GM23338 (cell line): ENCODE measurements at regions not wholly inside any gene's neighbourhood (a gene's known extent, or its start where the extent isn't known, plus 50 kb on each side); places are given as distances from the start of the nearest gene placed in this dataset.

ENCODE experiments used
- ATAC-seq: fragments of 200-7000 bp; cut with Tn5 transposase; 3 replicates; pipeline ENCODE4 v1.9.1; 2020
- DNase-seq: peaks from one replicate; pipeline ENCODE4 v3.0.0-alpha.2; 2015; ENCODE audit warnings: low spot score
- H2AFZ ChIP-seq: fragments of 200-600 bp; sonication (generic); 2 replicates; pipeline ENCODE4 v1.8.0; 2016; ENCODE audit warnings: antibody characterized with exemption, mild to moderate bottlenecking, moderate library complexity
- H3F3A ChIP-seq: fragments of 200-600 bp; sonication (generic); replicated peaks from 2 replicates; pipeline ENCODE4 v1.8.0; 2017; ENCODE audit warnings: antibody characterized with exemption, mixed run types, low read depth
- H3K27ac ChIP-seq: fragments of 200-600 bp; sonication (generic); 2 replicates; pipeline ENCODE4 v1.6.1; 2016; ENCODE audit warnings: low read depth
- H3K27me3 ChIP-seq: fragments of 200-600 bp; sonication (generic); 2 replicates; pipeline ENCODE4 v1.8.0; 2016; ENCODE audit warnings: mild to moderate bottlenecking, mixed run types, moderate library complexity; ENCODE audit not compliant: insufficient read depth
- H3K36me3 ChIP-seq: fragments of 200-600 bp; sonication (generic); 2 replicates; pipeline ENCODE4 v1.8.0; 2016; ENCODE audit warnings: mild to moderate bottlenecking; ENCODE audit not compliant: insufficient read depth
- H3K4me1 ChIP-seq: fragments of 200-600 bp; sonication (generic); 2 replicates; pipeline ENCODE4 v1.8.0; 2016; ENCODE audit warnings: mild to moderate bottlenecking, moderate library complexity; ENCODE audit not compliant: insufficient read depth
- H3K4me2 ChIP-seq: fragments of 200-600 bp; sonication (generic); 2 replicates; pipeline ENCODE4 v1.7.1; 2017; ENCODE audit warnings: mixed run types
- H3K4me3 ChIP-seq: fragments of 200-600 bp; sonication (generic); 2 replicates; pipeline ENCODE4 v1.6.1; 2016; ENCODE audit warnings: mixed run types
- H3K79me2 ChIP-seq: fragments of 200-600 bp; sonication (generic); replicated peaks from 2 replicates; pipeline ENCODE4 v1.8.0; 2017; ENCODE audit warnings: mild to moderate bottlenecking; ENCODE audit not compliant: insufficient read depth
- H3K9me2 ChIP-seq: fragments of 200-600 bp; sonication (generic); 2 replicates; pipeline ENCODE4 v1.8.0; 2017; ENCODE audit not compliant: insufficient read depth
- H4K20me1 ChIP-seq: fragments of 200-600 bp; sonication (generic); replicated peaks from 2 replicates; pipeline ENCODE4 v1.8.0; 2017; ENCODE audit warnings: mild to moderate bottlenecking; ENCODE audit not compliant: insufficient read depth
- H3K27ac Mint-ChIP-seq: 2 replicates; pipeline ENCODE4 v1.8.0; 2020; ENCODE audit warnings: inconsistent platforms, mild to moderate bottlenecking, moderate library complexity, mixed read lengths
- H3K27me3 Mint-ChIP-seq: 3 replicates; pipeline ENCODE4 v1.8.0; 2022; ENCODE audit warnings: low read depth, mild to moderate bottlenecking, moderate library complexity, mixed read lengths, inconsistent platforms; ENCODE audit not compliant: insufficient read depth, poor library complexity
- H3K36me3 Mint-ChIP-seq: 3 replicates; pipeline ENCODE4 v1.8.0; 2021; ENCODE audit warnings: low read depth, mild to moderate bottlenecking, inconsistent platforms, moderate library complexity, mixed read lengths
- H3K4me1 Mint-ChIP-seq: 3 replicates; pipeline ENCODE4 v1.8.0; 2020; ENCODE audit warnings: mild to moderate bottlenecking, inconsistent platforms, mixed read lengths
- H3K4me3 Mint-ChIP-seq: 3 replicates; pipeline ENCODE4 v1.8.0; 2021; ENCODE audit warnings: moderate library complexity, mild to moderate bottlenecking, inconsistent platforms, mixed read lengths
- H3K9me3 Mint-ChIP-seq: 3 replicates; pipeline ENCODE4 v1.8.0; 2020; ENCODE audit warnings: moderate library complexity, mild to moderate bottlenecking, inconsistent platforms, mixed read lengths
- CREB1 ChIP-seq: fragments of 250-450 bp; sonication (Bioruptor Pico); IDR thresholded peaks from 2 replicates; pipeline ENCODE4 v1.5.0; 2020; ENCODE audit warnings: low read depth, mild to moderate bottlenecking, moderate library complexity
- EZH2 ChIP-seq: fragments of 200-600 bp; sonication (generic); IDR thresholded peaks from one replicate; pipeline ENCODE4 v1.8.0; 2017; ENCODE audit warnings: antibody characterized with exemption, mild to moderate bottlenecking, low read depth; ENCODE audit not compliant: unreplicated experiment
- EZH2phosphoT487 ChIP-seq: fragments of 200-600 bp; sonication (generic); IDR thresholded peaks from one replicate; pipeline ENCODE4 v1.8.1; 2018; ENCODE audit warnings: antibody characterized with exemption; ENCODE audit not compliant: unreplicated experiment
- JUNB ChIP-seq: IDR thresholded peaks from one replicate; pipeline ENCODE4 v1.6.1; 2016; ENCODE audit warnings: antibody characterized with exemption; ENCODE audit not compliant: unreplicated experiment
- NANOG ChIP-seq: IDR thresholded peaks from 2 replicates; pipeline ENCODE4 v1.6.1; 2016; ENCODE audit warnings: antibody characterized with exemption, borderline replicate concordance
- POLR2AphosphoS5 ChIP-seq: IDR thresholded peaks from 2 replicates; pipeline ENCODE4 v1.6.1; 2016; ENCODE audit warnings: antibody characterized with exemption, low read depth
- REST ChIP-seq: IDR thresholded peaks from one replicate; pipeline ENCODE4 v1.6.1; 2018; ENCODE audit warnings: antibody characterized with exemption; ENCODE audit not compliant: unreplicated experiment
- STAT1 ChIP-seq: IDR thresholded peaks from one replicate; pipeline ENCODE4 v1.6.1; 2016; ENCODE audit warnings: antibody characterized with exemption; ENCODE audit not compliant: unreplicated experiment
- ZNF114 ChIP-seq: fragments of 250-450 bp; sonication (Bioruptor Pico); IDR thresholded peaks from 2 replicates; pipeline ENCODE4 v1.5.0; 2020; ENCODE audit warnings: mild to moderate bottlenecking, moderate library complexity
- ZNF331 ChIP-seq: fragments of 250-450 bp; sonication (Bioruptor Pico); IDR thresholded peaks from 2 replicates; pipeline ENCODE4 v1.5.0; 2020; ENCODE audit warnings: low read depth, mild to moderate bottlenecking, moderate library complexity
- ZNF462 ChIP-seq: fragments of 250-450 bp; sonication (Bioruptor Pico); IDR thresholded peaks from 2 replicates; pipeline ENCODE4 v1.5.0; 2020; ENCODE audit warnings: mild to moderate bottlenecking, moderate library complexity

- H2AFZ ChIP-seq, result no peak overlapping the region
- no peaks in the 10 kb centered on the region for H3K79me2 ChIP-seq
- no peaks in the 10 kb centered on the region for H3K4me1 Mint-ChIP-seq
- no peak overlapping the region for H3K4me3 Mint-ChIP-seq
- no peak overlapping the region for H3K27ac Mint-ChIP-seq
- H3K4me2 ChIP-seq, result no peak overlapping the region
- H3K27ac ChIP-seq, result no peak overlapping the region
- no peak for DNase-seq
- H3K27me3 Mint-ChIP-seq, result no peaks in the 10 kb centered on the region
- no peaks in the 10 kb centered on the region for H3K27me3 ChIP-seq
- H3K9me2 ChIP-seq, result peaks cover 31% of the 10 kb centered on the region
- no peak for ATAC-seq
- H3K4me1 ChIP-seq, result no peaks in the 10 kb centered on the region
- no peaks in the 10 kb centered on the region for H3K36me3 ChIP-seq
- no peaks in the 10 kb centered on the region for H3F3A ChIP-seq
- no peak for TF ChIP-seq POLR2AphosphoS5
- TF ChIP-seq STAT1, result no peak
- TF ChIP-seq EZH2phosphoT487, result no peak
- TF ChIP-seq REST, result no peak
- no peak for TF ChIP-seq CREB1 (CRISPR knock-in tag)
- TF ChIP-seq ZNF331 (CRISPR knock-in tag), result no peak
- TF ChIP-seq ZNF114 (CRISPR knock-in tag), result no peak
- no peak for TF ChIP-seq NANOG
- no peak for TF ChIP-seq JUNB
- no peak for TF ChIP-seq EZH2
- no peak overlapping the region for H3K4me3 ChIP-seq
- no peaks in the 10 kb centered on the region for H4K20me1 ChIP-seq
- H3K9me3 Mint-ChIP-seq, result peaks cover 3% of the 10 kb centered on the region; the same call in 1 of the 3 replicates
- no peaks in the 10 kb centered on the region; the same call in 2 of the 3 replicates for H3K36me3 Mint-ChIP-seq
Observed at GRCh38 chr4:148923881-148924280, 481.7 kb upstream of the NR3C2 start.

- Histone ChIP-seq H3K9me2 (peaks cover 22% of the 10 kb centered on the region), H4K20me1 (no peaks in the 10 kb centered on the region), H2AFZ (no peak overlapping the region), H3K4me3 (no peak overlapping the region), H3K79me2 (no peaks in the 10 kb centered on the region), H3F3A (no peaks in the 10 kb centered on the region), H3K36me3 (no peaks in the 10 kb centered on the region), H3K4me2 (no peak overlapping the region), H3K4me1 (no peaks in the 10 kb centered on the region), H3K27me3 (no peaks in the 10 kb centered on the region), H3K27ac (no peak overlapping the region)
- Mint-ChIP-seq H3K27me3 (no peaks in the 10 kb centered on the region), H3K4me1 (no peaks in the 10 kb centered on the region), H3K9me3 (no peaks in the 10 kb centered on the region), H3K27ac (no peak overlapping the region), H3K4me3 (no peak overlapping the region), H3K36me3 (no peaks in the 10 kb centered on the region)
- ATAC-seq, result no peak
- no peak for DNase-seq
- TF ChIP-seq NANOG (no peak), EZH2 (no peak), EZH2phosphoT487 (no peak), CREB1 (CRISPR knock-in tag) (no peak), ZNF331 (CRISPR knock-in tag) (no peak), JUNB (no peak), ZNF462 (CRISPR knock-in tag) (no peak), STAT1 (no peak), ZNF114 (CRISPR knock-in tag) (no peak), POLR2AphosphoS5 (no peak)
Observed at GRCh38 chr4:148922497-148922896, 480.3 kb upstream of the NR3C2 start.
